ENCODE measurements at regions not wholly inside any gene's neighbourhood (a gene's known extent, or its start where the extent isn't known, plus 50 kb on each side); places are given as distances from the start of the nearest gene placed in this dataset.

GRCh38 chr5:148953711-148954110 is 109.2 kb downstream of the SH3TC2 start:
- intact Hi-C loops (cut with micrococcal nuclease), result loop anchor here in 1 of 2 donors (10.0 kb wide), 1 partner anchor 219 kb away; no protein-coding TSS in a partner anchor
- Histone ChIP-seq H3K9me3 (replicated peaks in 1 of 2; ENCODE audit: control insufficient read depth in 1 of 2, insufficient read depth in 1 of 2, low read length in 2 of 2) (no peaks in the 10 kb centered on the region), H3K4me2 (replicated peaks; ENCODE audit: extremely low read depth, low read length, poor library complexity, severe bottlenecking) (no peak overlapping the region), H4K20me1 (ENCODE audit: insufficient read depth, low read length) (no peaks in the 10 kb centered on the region), H3K79me2 (ENCODE audit: insufficient read depth, low read length) (no peaks in the 10 kb centered on the region), H3K27ac (ENCODE audit: low read depth in 1 of 2, low read length in 2 of 2) (no peak overlapping the region), H2AFZ (ENCODE audit: insufficient read depth, low read depth, low read length, poor library complexity, severe bottlenecking) (no peak overlapping the region), H3K27me3 (ENCODE audit: control insufficient read depth in 2 of 2, insufficient read depth in 2 of 2, low read length in 2 of 2) (no peaks in the 10 kb centered on the region), H3K36me3 (replicated peaks in 1 of 2; ENCODE audit: control insufficient read depth in 1 of 2, insufficient read depth in 2 of 2, low read length in 2 of 2) (no peaks in the 10 kb centered on the region), H3K4me1 (ENCODE audit: control insufficient read depth in 1 of 2, insufficient read depth in 2 of 2, low read length in 2 of 2) (peaks cover 8 to 11% of the 10 kb centered on the region in 2 donors), H3K9ac (ENCODE audit: insufficient read depth, low read length, poor library complexity, severe bottlenecking) (no peak overlapping the region), H3K4me3 (replicated peaks in 1 of 3; ENCODE audit: low read depth in 2 of 3, low read length in 3 of 3) (no peak overlapping the region)
- Mint-ChIP-seq H3K9me3 (peaks cover 0 to 1% (median 0%) of the 10 kb centered on the region in 7 donors), H3K27ac (peak overlapping the region in 1 of 7 donors; percentile 26), H3K36me3 (no peaks in the 10 kb centered on the region), H3K4me1 (peaks cover 15% of the 10 kb centered on the region), H3K4me3 (no peak overlapping the region), H3K27me3 (ENCODE audit: low read depth in 3 of 3) (peaks cover 0 to 2% (median 0%) of the 10 kb centered on the region in 3 donors)
- no peak for DNase-seq
- WGBS (ENCODE audit: insufficient coverage), result 100% methylated on average over 1 of the region's 1 CpG
- TF ChIP-seq CTCF (IDR thresholded peaks at IDR 0.05), result no peak
